ENCODE measurements at regions not wholly inside any gene's neighbourhood (a gene's known extent, or its start where the extent isn't known, plus 50 kb on each side); places are given as distances from the start of the nearest gene placed in this dataset.
"Not testable (repeated sequence)": the region's sequence is repeated elsewhere in the genome, so short reads cannot be mapped to it uniquely, and the experiment has no call there.

- TF ChIP-seq CTCF, EP300 (IDR thresholded peaks at IDR 0.05): not testable (repeated sequence)
Observed at GRCh38 chr3:125779918-125780317, 184.6 kb upstream of the OSBPL11 start.
